ENCODE measurements at regions not wholly inside any gene's neighbourhood (a gene's known extent, or its start where the extent isn't known, plus 50 kb on each side); places are given as distances from the start of the nearest gene placed in this dataset.

DNA sequence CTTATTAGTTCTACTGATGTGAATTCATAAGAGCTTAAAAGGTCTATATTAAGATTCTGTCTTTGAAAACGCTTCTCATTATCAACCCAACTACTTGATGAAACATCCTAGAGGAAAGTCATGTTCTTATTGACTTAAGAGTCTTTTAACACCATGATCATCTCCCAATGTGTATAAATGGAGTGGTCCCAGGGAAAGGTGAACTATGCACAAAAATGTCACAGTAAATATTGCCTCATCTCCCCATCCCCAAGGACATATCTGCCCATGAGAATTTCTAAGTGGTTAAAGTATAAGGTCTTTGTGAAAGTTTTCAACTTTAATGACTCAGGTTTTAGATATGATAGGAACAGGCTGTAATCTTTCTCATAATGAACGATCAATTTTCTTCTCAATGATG lies 240.1 kb downstream of the IRS1 start:
- FAIRE-seq, result peak; percentile 74
- no peaks in the 10 kb centered on the region for H3K9me3 ChIP-seq (ENCODE audit: low read length)
- no peaks in the 10 kb centered on the region for H4K20me1 ChIP-seq (ENCODE audit: insufficient read depth, low read length)
- no peaks in the 10 kb centered on the region for H3K27me3 ChIP-seq (ENCODE audit: control insufficient read depth in 1 of 2, insufficient read depth in 2 of 2, low read length in 2 of 2)
- in situ Hi-C loops (cut with HindIII; ENCODE audit: extremely low pct_ligation_motif_present, low pct_unique_long_range_greater_than_20kb), result no loop called here
- H3K27ac ChIP-seq (ENCODE audit: extremely low read length, insufficient read depth, low read length), result peak overlapping the region; percentile 52
- no TSS peak for BruUV-seq (replicated peaks)
- 3% methylated on average over 2 of the region's 2 CpGs for WGBS (ENCODE audit: low lambda C conversion rate)
- ATAC-seq, result peak; percentile 98
- no peak overlapping the region for H3K9ac ChIP-seq (ENCODE audit: insufficient read depth, low read depth, low read length)
- H3K4me3 ChIP-seq (replicated peaks in 1 of 3; ENCODE audit: insufficient read depth in 1 of 3, low read depth in 2 of 3, low read length in 3 of 3), result no peak overlapping the region; a peak in 1 of 6 replicates
- H3K4me1 ChIP-seq (ENCODE audit: insufficient read depth, low read length), result peaks cover 51% of the 10 kb centered on the region
- H3K4me2 ChIP-seq (ENCODE audit: low read depth, low read length), result peak overlapping the region; percentile 5; the same call in 1 of the 2 replicates
- intact Hi-C loops (cut with micrococcal nuclease; ENCODE audit: unreplicated experiment), result loop anchor here (1.0 to 5.0 kb wide), 4 partner anchors 21 to 241 kb away; no protein-coding TSS in a partner anchor
- no peaks in the 10 kb centered on the region for H3K79me2 ChIP-seq (ENCODE audit: insufficient read depth, low read length)
- POLR2A ChIA-PET, result no interaction called here
- DNase-seq (ENCODE audit: low spot score), result peak; percentile 98
- CTCF ChIA-PET (ENCODE audit: low intra/inter-chr PET ratio, low total read pairs), result no interaction called here
- H2AFZ ChIP-seq (ENCODE audit: low read length), result no peak overlapping the region
- no peaks in the 10 kb centered on the region for H3K36me3 ChIP-seq (replicated peaks in 1 of 2; ENCODE audit: control insufficient read depth in 1 of 2, insufficient read depth in 2 of 2, low read length in 2 of 2)
- TF ChIP-seq ZFP1 (CRISPR knock-in tag; IDR thresholded peaks at IDR 0.05), result peak; percentile 88
- no peak for TF ChIP-seq NR1H2 (CRISPR knock-in tag; IDR thresholded peaks at IDR 0.05; ENCODE audit: borderline replicate concordance, low read depth)
- TF ChIP-seq ZBTB42 (CRISPR knock-in tag; IDR thresholded peaks at IDR 0.05), result no peak
- peak; percentile 89 for TF ChIP-seq KAT8 (CRISPR knock-in tag; IDR thresholded peaks at IDR 0.05)
- TF ChIP-seq, protein P1, sequence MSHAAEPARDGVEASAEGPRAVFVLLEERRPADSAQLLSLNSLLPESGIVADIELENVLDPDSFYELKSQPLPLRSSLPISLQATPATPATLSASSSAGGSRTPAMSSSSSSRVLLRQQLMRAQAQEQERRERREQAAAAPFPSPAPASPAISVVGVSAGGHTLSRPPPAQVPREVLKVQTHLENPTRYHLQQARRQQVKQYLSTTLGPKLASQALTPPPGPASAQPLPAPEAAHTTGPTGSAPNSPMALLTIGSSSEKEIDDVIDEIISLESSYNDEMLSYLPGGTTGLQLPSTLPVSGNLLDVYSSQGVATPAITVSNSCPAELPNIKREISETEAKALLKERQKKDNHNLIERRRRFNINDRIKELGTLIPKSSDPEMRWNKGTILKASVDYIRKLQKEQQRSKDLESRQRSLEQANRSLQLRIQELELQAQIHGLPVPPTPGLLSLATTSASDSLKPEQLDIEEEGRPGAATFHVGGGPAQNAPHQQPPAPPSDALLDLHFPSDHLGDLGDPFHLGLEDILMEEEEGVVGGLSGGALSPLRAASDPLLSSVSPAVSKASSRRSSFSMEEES (CRISPR knock-in tag; IDR thresholded peaks at IDR 0.05), result peak; percentile 89
- peak; percentile 71 for TF ChIP-seq NR2C2 (CRISPR knock-in tag; IDR thresholded peaks at IDR 0.05; ENCODE audit: borderline replicate concordance)
- TF ChIP-seq PRMT3 (CRISPR knock-in tag; IDR thresholded peaks at IDR 0.05; ENCODE audit: borderline replicate concordance, low read depth), result no peak
- peak; percentile 92 for TF ChIP-seq KDM6A (CRISPR knock-in tag; IDR thresholded peaks at IDR 0.05; ENCODE audit: low read depth)
- peak; percentile 71; the same call in 1 of the 2 replicates for TF ChIP-seq ZNF652 (CRISPR knock-in tag; IDR thresholded peaks at IDR 0.05; ENCODE audit: borderline replicate concordance, low read depth)
- TF ChIP-seq SMC3 (IDR thresholded peaks at IDR 0.05; ENCODE audit: low read length), result peak; percentile 46
- TF ChIP-seq CREB1 (IDR thresholded peaks at IDR 0.05), result peak; percentile 16; the same call in 1 of the 2 replicates
- peak; percentile 86 for TF ChIP-seq CREB1 (CRISPR knock-in tag; IDR thresholded peaks at IDR 0.05)
- peak; percentile 96 for TF ChIP-seq SOX5 (CRISPR knock-in tag; IDR thresholded peaks at IDR 0.05; ENCODE audit: borderline replicate concordance)
- peak; percentile 64 to 87; a peak in 3 of 4 replicates for TF ChIP-seq NR2F1 (CRISPR knock-in tag; IDR thresholded peaks at IDR 0.05)
- TF ChIP-seq ATF1 (CRISPR knock-in tag; IDR thresholded peaks at IDR 0.05), result peak; percentile 72; the same call in 1 of the 2 replicates
- TF ChIP-seq HNF1A (IDR thresholded peaks at IDR 0.05; ENCODE audit: low read depth), result peak; percentile 85
- TF ChIP-seq HNF1A (CRISPR knock-in tag; IDR thresholded peaks at IDR 0.05; ENCODE audit: borderline replicate concordance), result peak; percentile 92; the same call in 1 of the 2 replicates
- TF ChIP-seq SPEN (CRISPR knock-in tag; IDR thresholded peaks at IDR 0.05; ENCODE audit: low read depth), result peak; percentile 21; the same call in 1 of the 2 replicates
- TF ChIP-seq, protein P2, sequence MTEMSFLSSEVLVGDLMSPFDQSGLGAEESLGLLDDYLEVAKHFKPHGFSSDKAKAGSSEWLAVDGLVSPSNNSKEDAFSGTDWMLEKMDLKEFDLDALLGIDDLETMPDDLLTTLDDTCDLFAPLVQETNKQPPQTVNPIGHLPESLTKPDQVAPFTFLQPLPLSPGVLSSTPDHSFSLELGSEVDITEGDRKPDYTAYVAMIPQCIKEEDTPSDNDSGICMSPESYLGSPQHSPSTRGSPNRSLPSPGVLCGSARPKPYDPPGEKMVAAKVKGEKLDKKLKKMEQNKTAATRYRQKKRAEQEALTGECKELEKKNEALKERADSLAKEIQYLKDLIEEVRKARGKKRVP (CRISPR knock-in tag; IDR thresholded peaks at IDR 0.05), result peak in 1 of 2 experiments; percentile 97; a peak in 2 of 4 replicates
- TF ChIP-seq MBD4 (IDR thresholded peaks at IDR 0.05; ENCODE audit: borderline replicate concordance, low read length), result peak; percentile 88; the same call in 1 of the 2 replicates
- no peak for TF ChIP-seq SOX6 (IDR thresholded peaks at IDR 0.05)
- TF ChIP-seq SOX6 (CRISPR knock-in tag; IDR thresholded peaks at IDR 0.05), result peak; percentile 96
